SK-N-MC (cell line): ENCODE measurements at regions not wholly inside any gene's neighbourhood (a gene's known extent, or its start where the extent isn't known, plus 50 kb on each side); places are given as distances from the start of the nearest gene placed in this dataset.

Source experiments
- DNase-seq: peaks from one replicate; pipeline ENCODE4 v3.0.0-alpha.2; 2011; ENCODE audit warnings: low read depth, low spot score
- H3K27ac ChIP-seq: fragments of 200-600 bp; sonication (generic); 2 replicates; pipeline ENCODE4 v1.5.1; 2016; ENCODE audit warnings: mixed run types
- H3K36me3 ChIP-seq: fragments of 200-600 bp; sonication (generic); 2 replicates; pipeline ENCODE4 v1.6.1; 2017; ENCODE audit warnings: antibody characterized with exemption, low read length, mixed read lengths; ENCODE audit not compliant: insufficient read depth
- H3K4me3 ChIP-seq: fragments of 200-600 bp; sonication (generic); 2 replicates; pipeline ENCODE4 v1.5.1; 2016
- H3K9ac ChIP-seq: fragments of 200-600 bp; sonication (generic); 2 replicates; pipeline ENCODE4 v1.8.0; 2017; ENCODE audit warnings: mixed run types, mixed read lengths; ENCODE audit not compliant: insufficient read length
- H3K9me3 ChIP-seq: fragments of 200-600 bp; sonication (generic); 2 replicates; pipeline ENCODE4 v1.6.1; 2017; ENCODE audit warnings: low read depth, mild to moderate bottlenecking, antibody characterized with exemption, low read length, moderate library complexity, mixed read lengths
- EZH2 ChIP-seq: fragments of 200-600 bp; sonication (generic); IDR thresholded peaks from one replicate; pipeline ENCODE4 v1.6.1; 2017; ENCODE audit warnings: antibody characterized with exemption
- FOXP2 ChIP-seq: optimal IDR thresholded peaks from 2 replicates; pipeline ENCODE3; 2011; ENCODE audit warnings: mild to moderate bottlenecking, moderate library complexity; ENCODE audit not compliant: insufficient read depth; ENCODE audit errors: extremely low read length, control extremely low read depth
- POLR2AphosphoS5 ChIP-seq: IDR thresholded peaks from 2 replicates; pipeline ENCODE4 v1.6.1; 2012; ENCODE audit warnings: mild to moderate bottlenecking, low read depth, low read length, borderline replicate concordance

DNA sequence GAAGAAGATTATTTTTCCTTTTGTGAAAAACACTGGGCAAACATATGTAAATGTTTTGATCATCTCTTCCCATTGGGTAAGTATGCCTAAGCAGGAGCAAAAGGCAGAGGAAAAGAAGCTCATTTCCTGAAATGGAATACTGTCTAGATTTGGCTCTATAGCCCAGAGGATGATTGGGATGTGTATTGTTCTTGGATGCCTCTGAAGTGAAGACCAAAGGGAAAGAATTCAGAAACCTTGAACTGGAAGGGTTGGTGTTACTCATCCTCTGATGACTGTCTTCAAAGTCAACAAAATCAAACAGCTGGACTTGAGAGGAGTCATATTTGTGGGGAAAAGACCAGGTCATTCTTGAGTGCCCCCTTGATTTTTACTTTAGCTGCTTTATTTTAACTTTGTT, 112.6 kb upstream of the NT5C1B start:
- no peak overlapping the region for H3K4me3 ChIP-seq
- H3K9ac ChIP-seq: no peak overlapping the region
- no peaks in the 10 kb centered on the region for H3K36me3 ChIP-seq
- TF ChIP-seq POLR2AphosphoS5 (no peak), EZH2 (no peak), FOXP2 (no peak)
- DNase-seq: no peak
- H3K9me3 ChIP-seq: no peaks in the 10 kb centered on the region
- no peak overlapping the region for H3K27ac ChIP-seq

GRCh38 chr2:18701546-18701945, 112.2 kb upstream of the NT5C1B start:
- H3K27ac ChIP-seq: no peak overlapping the region

GRCh38 chr2:18690342-18690741, 101.0 kb upstream of the NT5C1B start:
- H3K4me3 ChIP-seq: no peak overlapping the region
- H3K9me3 ChIP-seq: no peaks in the 10 kb centered on the region
- H3K27ac ChIP-seq: no peak overlapping the region
- no peaks in the 10 kb centered on the region for H3K36me3 ChIP-seq
- TF ChIP-seq FOXP2: no peak
- TF ChIP-seq EZH2: no peak
- no peak for TF ChIP-seq POLR2AphosphoS5
- DNase-seq: no peak
- H3K9ac ChIP-seq: no peak overlapping the region

More at GRCh38 chr2:18701546-18701945, 112.2 kb upstream of the NT5C1B start:
- Histone ChIP-seq H3K9me3 (no peaks in the 10 kb centered on the region), H3K36me3 (no peaks in the 10 kb centered on the region), H3K9ac (no peak overlapping the region), H3K4me3 (no peak overlapping the region)
- DNase-seq: no peak
- TF ChIP-seq EZH2: no peak
- no peak for TF ChIP-seq POLR2AphosphoS5
- TF ChIP-seq FOXP2: no peak

- no peak overlapping the region for H3K9ac ChIP-seq
- no peak overlapping the region for H3K4me3 ChIP-seq
- TF ChIP-seq EZH2 (no peak), POLR2AphosphoS5 (no peak), FOXP2 (no peak)
- no peaks in the 10 kb centered on the region for H3K36me3 ChIP-seq
- no peak for DNase-seq
- no peaks in the 10 kb centered on the region for H3K9me3 ChIP-seq
- H3K27ac ChIP-seq: no peak overlapping the region
Measured at GRCh38 chr2:18684206-18685038, 95.1 kb upstream of the NT5C1B start.

DNA sequence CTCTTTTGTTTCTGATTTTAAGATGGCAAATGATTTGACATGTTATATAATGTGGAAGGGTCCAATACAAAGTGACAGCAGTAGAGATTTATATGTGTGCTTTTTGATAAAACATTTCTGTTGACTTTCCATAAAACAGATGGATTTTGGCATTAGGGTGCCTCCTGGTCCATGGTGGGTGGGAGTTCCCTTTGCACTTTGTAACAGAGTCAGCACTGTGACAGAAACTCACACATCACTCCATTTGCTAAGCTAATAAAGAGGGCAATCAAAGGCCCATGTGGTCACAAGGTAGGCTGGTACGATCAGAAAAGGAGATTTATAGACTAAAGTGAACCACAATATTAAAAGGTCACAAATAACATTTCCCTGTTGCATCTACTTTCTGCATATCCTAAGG, 93.3 kb upstream of the NT5C1B start:
- H3K4me3 ChIP-seq: no peak overlapping the region

DNA sequence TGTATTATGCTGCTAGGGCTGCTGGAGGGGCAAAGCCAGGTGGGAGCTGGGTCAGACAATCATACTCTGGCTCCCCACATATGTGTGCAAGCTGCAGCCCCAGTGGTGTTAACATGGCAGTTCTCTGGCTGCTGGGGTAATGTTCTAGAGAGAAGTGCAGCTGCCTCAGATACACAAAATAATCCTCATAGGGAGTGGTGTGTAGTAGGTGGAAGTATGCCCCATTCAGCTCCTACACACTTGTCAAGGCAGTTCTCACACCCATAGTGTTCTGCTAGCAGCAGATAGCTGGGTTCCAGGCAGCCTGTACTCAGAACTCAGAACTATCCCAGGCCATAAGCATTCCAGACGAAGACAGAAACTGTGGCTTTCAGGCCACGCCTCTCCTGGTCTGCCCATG, 87.9 kb upstream of the NT5C1B start:
- Histone ChIP-seq H3K9me3 (no peaks in the 10 kb centered on the region), H3K9ac (no peak overlapping the region), H3K36me3 (no peaks in the 10 kb centered on the region), H3K27ac (no peak overlapping the region), H3K4me3 (no peak overlapping the region)
- no peak for DNase-seq
- no peak for TF ChIP-seq POLR2AphosphoS5
- TF ChIP-seq EZH2: no peak
- TF ChIP-seq FOXP2: no peak

More for the DNA sequence above, 93.3 kb upstream of the NT5C1B start:
- Histone ChIP-seq H3K9me3 (no peaks in the 10 kb centered on the region), H3K9ac (no peak overlapping the region), H3K27ac (no peak overlapping the region), H3K36me3 (no peaks in the 10 kb centered on the region)
- no peak for DNase-seq
- no peak for TF ChIP-seq EZH2
- no peak for TF ChIP-seq FOXP2
- no peak for TF ChIP-seq POLR2AphosphoS5

DNA sequence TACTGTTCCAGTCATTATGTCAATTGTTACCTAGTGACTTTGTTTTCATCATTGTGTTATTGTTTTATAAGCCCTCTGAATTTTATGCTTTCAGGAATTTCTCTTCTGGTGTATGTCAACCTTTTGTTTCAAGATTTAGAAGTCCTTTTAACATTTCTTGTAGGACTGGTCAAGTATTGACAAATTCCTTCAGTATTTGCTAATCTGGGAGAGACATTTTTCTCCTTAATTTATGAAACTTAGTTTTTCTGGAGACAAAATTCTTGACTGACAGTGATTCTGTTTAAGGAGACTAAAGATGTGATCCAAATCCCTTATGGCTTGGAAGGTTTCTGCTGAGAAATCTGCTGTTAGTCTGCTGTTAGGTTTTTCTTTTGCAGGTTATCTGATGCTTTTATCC, 84.9 kb upstream of the NT5C1B start:
- no peak for DNase-seq
- H3K27ac ChIP-seq: no peak overlapping the region
- H3K9me3 ChIP-seq: no peaks in the 10 kb centered on the region
- H3K9ac ChIP-seq: no peak overlapping the region
- TF ChIP-seq FOXP2: no peak
- no peaks in the 10 kb centered on the region for H3K36me3 ChIP-seq
- H3K4me3 ChIP-seq: no peak overlapping the region

DNA sequence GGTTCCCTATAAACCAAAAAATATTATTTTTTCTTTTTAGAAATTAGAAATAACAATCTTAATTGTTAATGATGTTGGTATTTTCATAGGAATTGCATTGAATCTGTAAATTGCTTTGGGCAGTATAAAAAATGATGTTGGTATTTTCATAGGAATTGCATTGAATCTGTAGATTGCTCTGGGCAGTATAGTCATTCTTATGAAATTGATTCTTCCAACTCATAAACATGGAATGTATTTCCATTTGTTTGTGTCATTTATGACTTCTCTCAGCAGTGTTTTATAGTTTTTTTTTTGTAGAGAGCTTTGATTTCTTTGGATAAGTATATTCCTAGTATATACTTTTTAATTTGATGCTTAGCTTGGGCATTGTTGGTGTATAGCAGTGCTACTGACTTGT, 82.0 kb upstream of the NT5C1B start:
- no peak for DNase-seq
- Histone ChIP-seq H3K4me3 (no peak overlapping the region), H3K27ac (no peak overlapping the region), H3K9ac (no peak overlapping the region), H3K36me3 (no peaks in the 10 kb centered on the region), H3K9me3 (no peaks in the 10 kb centered on the region)
- TF ChIP-seq EZH2: no peak
- TF ChIP-seq POLR2AphosphoS5: no peak
- no peak for TF ChIP-seq FOXP2

GRCh38 chr2:18668221-18668620, 78.9 kb upstream of the NT5C1B start:
- H3K36me3 ChIP-seq: no peaks in the 10 kb centered on the region
- no peak overlapping the region for H3K4me3 ChIP-seq
- no peak for TF ChIP-seq EZH2
- TF ChIP-seq POLR2AphosphoS5: no peak
- TF ChIP-seq FOXP2: no peak
- no peak for DNase-seq
- H3K9me3 ChIP-seq: no peaks in the 10 kb centered on the region
- H3K9ac ChIP-seq: no peak overlapping the region
- no peak overlapping the region for H3K27ac ChIP-seq
